ENCODE measurements at regions not wholly inside any gene's neighbourhood (a gene's known extent, or its start where the extent isn't known, plus 50 kb on each side); places are given as distances from the start of the nearest gene placed in this dataset.

DNA sequence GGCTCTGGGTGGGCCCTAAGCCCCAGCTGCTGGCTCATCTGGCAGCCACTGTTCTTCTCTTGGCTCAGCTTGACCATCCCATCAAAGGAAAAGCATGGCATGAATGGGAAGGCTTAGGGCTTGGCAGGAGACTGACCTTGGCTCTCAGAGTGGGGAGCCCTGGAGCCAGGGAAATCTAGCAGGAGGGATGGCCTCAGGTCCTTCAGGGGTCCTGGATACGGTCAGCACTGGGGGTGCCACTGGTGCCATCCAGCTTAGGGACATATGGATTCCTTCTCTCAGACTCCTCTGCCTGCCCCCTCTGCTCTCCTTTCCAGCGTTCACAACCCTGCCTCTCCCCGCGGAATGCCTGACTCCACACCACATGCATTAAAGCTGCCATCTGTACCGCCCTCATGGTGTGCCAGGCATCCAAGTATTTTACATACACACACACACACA is 165.5 kb upstream of the HAAO start:
- in situ Hi-C loops (cut with MboI), result no loop called here
- CTCF ChIA-PET, result interaction anchor here (0.6 to 1.5 kb wide), 4 partner anchors 10 to 527 kb away, joined by 3 to 7 read pairs (median 4); no protein-coding TSS in a partner anchor
- no TSS peak for BruUV-seq (replicated peaks)

DNA sequence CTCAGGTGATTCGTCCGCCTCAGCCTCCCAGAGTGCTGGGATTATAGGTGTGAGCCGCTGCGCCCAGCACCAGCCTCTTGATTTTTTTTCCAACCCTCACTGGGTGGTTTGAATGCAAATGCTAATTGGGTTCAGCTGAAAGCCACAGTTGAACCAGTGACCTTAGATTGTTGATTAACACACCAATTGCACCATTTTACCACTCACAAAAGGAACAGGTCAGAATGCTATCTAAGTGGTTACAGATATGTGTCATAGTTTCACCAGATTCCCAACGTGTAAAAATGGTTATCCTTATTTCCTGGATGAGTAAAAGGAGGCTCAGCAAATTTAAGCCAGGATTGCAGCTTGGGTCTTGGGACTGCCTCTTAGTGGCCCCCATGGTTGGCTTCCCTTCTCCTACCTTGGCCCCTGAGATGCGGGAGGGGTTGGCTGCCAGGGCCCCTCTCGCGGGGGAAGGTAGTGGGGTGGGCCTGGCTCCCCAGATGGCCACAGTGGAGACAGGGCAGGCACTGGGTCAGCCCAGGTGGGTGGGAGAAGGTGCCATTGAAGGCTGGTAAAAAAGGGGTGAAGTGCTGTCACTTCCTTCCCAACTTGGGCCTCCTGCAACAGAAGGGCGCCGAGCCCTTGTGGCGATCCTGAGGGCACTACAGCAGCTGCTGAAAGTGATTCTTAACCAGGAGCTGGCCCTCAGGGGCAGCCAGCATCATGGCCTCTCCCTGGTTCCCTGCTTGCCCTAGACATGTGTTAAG is 164.9 kb upstream of the HAAO start:
- Histone ChIP-seq H2AFZ (ENCODE audit: control insufficient read depth, low read depth, low read length) (no peak overlapping the region), H3K27ac (ENCODE audit: control insufficient read depth, insufficient read depth) (no peak overlapping the region), H3K9ac (ENCODE audit: control insufficient read depth, insufficient read depth, low read length) (no peak overlapping the region), H3K9me3 (replicated peaks; ENCODE audit: control insufficient read depth, insufficient read depth, low read length) (no peaks in the 10 kb centered on the region; the same call in 2 of the 3 replicates), H3K79me2 (ENCODE audit: control insufficient read depth, insufficient read depth, low read length) (no peaks in the 10 kb centered on the region), H3K4me2 (ENCODE audit: control insufficient read depth, insufficient read depth) (no peak overlapping the region), H3K36me3 (ENCODE audit: control insufficient read depth in 2 of 2, insufficient read depth in 2 of 2, low read length in 1 of 2) (no peaks in the 10 kb centered on the region), H3K27me3 (replicated peaks in 1 of 2; ENCODE audit: control insufficient read depth in 2 of 2, insufficient read depth in 2 of 2, low read length in 1 of 2) (no peaks in the 10 kb centered on the region; a peak in 1 of 4 replicates), H3K4me1 (ENCODE audit: control insufficient read depth, insufficient read depth, low read length) (peaks cover 3% of the 10 kb centered on the region), H4K20me1 (ENCODE audit: control insufficient read depth, insufficient read depth) (no peaks in the 10 kb centered on the region), H3K4me3 (no peak overlapping the region)
- 65% methylated on average over 11 of the region's 11 CpGs for WGBS (ENCODE audit: insufficient coverage, insufficient replicate concordance, low lambda C conversion rate, missing lambda C conversion rate)
- SMC1A ChIA-PET (ENCODE audit: uncharacterized antibody, unreplicated experiment), result interaction anchor here (0.7 to 1.5 kb wide), 3 partner anchors 492 to 620 kb away, joined by 3 to 4 read pairs (median 3); no protein-coding TSS in a partner anchor
- FAIRE-seq (peak; percentile 13), ATAC-seq (peak; percentile 63), DNase-seq (ENCODE audit: low read depth, low spot score) (no peak)
- POLR2A ChIA-PET, result interaction anchor here (0.5 kb wide), 1 partner anchor 598 kb away, joined by 3 read pairs; no protein-coding TSS in a partner anchor
- CTCF ChIA-PET, result interaction anchor here (0.6 to 1.6 kb wide), 4 partner anchors 10 to 527 kb away, joined by 3 to 7 read pairs (median 4); no protein-coding TSS in a partner anchor
- RAD21 ChIA-PET (ENCODE audit: unreplicated experiment), result interaction anchor here (0.6 kb wide), 1 partner anchor 16 kb away, joined by 3 read pairs; no protein-coding TSS in a partner anchor
- no TSS peak for BruUV-seq (replicated peaks)
- intact Hi-C loops (cut with micrococcal nuclease; ENCODE audit: unreplicated experiment), result no loop called here
- in situ Hi-C loops (cut with MboI), result no loop called here
- TF ChIP-seq IKZF2 (IDR thresholded peaks at IDR 0.05) (peak; percentile 93 to 96), RAD21 (IDR thresholded peaks at IDR 0.05; ENCODE audit: insufficient read depth, low read depth, low read length) (no peak), SIX5 (IDR thresholded peaks at IDR 0.05; ENCODE audit: low read depth, low read length, severe bottlenecking) (no peak), NFYA (IDR thresholded peaks at IDR 0.05; ENCODE audit: borderline replicate concordance, low read depth, low read length) (no peak), ZSCAN29 (IDR thresholded peaks at IDR 0.05) (no peak), RFX5 (IDR thresholded peaks at IDR 0.05; ENCODE audit: low read depth, low read length) (no peak), RAD51 (IDR thresholded peaks at IDR 0.05) (no peak), PAX8 (IDR thresholded peaks at IDR 0.05) (no peak), POLR2AphosphoS2 (IDR thresholded peaks at IDR 0.05; ENCODE audit: low read depth, low read length) (no peak), KDM1A (IDR thresholded peaks at IDR 0.05; ENCODE audit: borderline replicate concordance) (no peak)
- TF ChIP-seq, protein P1, sequence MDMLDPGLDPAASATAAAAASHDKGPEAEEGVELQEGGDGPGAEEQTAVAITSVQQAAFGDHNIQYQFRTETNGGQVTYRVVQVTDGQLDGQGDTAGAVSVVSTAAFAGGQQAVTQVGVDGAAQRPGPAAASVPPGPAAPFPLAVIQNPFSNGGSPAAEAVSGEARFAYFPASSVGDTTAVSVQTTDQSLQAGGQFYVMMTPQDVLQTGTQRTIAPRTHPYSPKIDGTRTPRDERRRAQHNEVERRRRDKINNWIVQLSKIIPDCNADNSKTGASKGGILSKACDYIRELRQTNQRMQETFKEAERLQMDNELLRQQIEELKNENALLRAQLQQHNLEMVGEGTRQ (IDR thresholded peaks at IDR 0.05; ENCODE audit: borderline replicate concordance, low read depth, low read length), result no peak

More for the DNA sequence above, 165.5 kb upstream of the HAAO start:
- 58% methylated on average over 5 of the region's 5 CpGs for WGBS (ENCODE audit: insufficient coverage, insufficient replicate concordance, low lambda C conversion rate, missing lambda C conversion rate)
- Histone ChIP-seq H3K9ac (ENCODE audit: control insufficient read depth, insufficient read depth, low read length) (no peak overlapping the region), H3K36me3 (ENCODE audit: control insufficient read depth in 2 of 2, insufficient read depth in 2 of 2, low read length in 1 of 2) (no peaks in the 10 kb centered on the region), H3K4me2 (ENCODE audit: control insufficient read depth, insufficient read depth) (no peak overlapping the region), H3K27ac (ENCODE audit: control insufficient read depth, insufficient read depth) (no peak overlapping the region), H3K4me1 (ENCODE audit: control insufficient read depth, insufficient read depth, low read length) (peaks cover 9% of the 10 kb centered on the region), H3K9me3 (replicated peaks; ENCODE audit: control insufficient read depth, insufficient read depth, low read length) (no peaks in the 10 kb centered on the region; the same call in 2 of the 3 replicates), H3K4me3 (no peak overlapping the region), H3K27me3 (replicated peaks in 1 of 2; ENCODE audit: control insufficient read depth in 2 of 2, insufficient read depth in 2 of 2, low read length in 1 of 2) (peaks cover 0 to 2% of the 10 kb centered on the region in 2 experiments; a peak in 3 of 4 replicates), H2AFZ (ENCODE audit: control insufficient read depth, low read depth, low read length) (no peak overlapping the region), H4K20me1 (ENCODE audit: control insufficient read depth, insufficient read depth) (no peaks in the 10 kb centered on the region), H3K79me2 (ENCODE audit: control insufficient read depth, insufficient read depth, low read length) (no peaks in the 10 kb centered on the region)
- ATAC-seq (no peak), DNase-seq (ENCODE audit: low read depth, low spot score) (no peak), FAIRE-seq (no peak)
- ChIA-PET RAD21 (ENCODE audit: unreplicated experiment) (interaction anchor here (0.6 kb wide), 1 partner anchor 16 kb away, joined by 3 read pairs; no protein-coding TSS in a partner anchor), SMC1A (ENCODE audit: uncharacterized antibody, unreplicated experiment) (interaction anchor here (1.5 kb wide), 1 partner anchor 526 kb away, joined by 4 read pairs; no protein-coding TSS in a partner anchor), POLR2A (no interaction called here)
- intact Hi-C loops (cut with micrococcal nuclease; ENCODE audit: unreplicated experiment), result no loop called here
- TF ChIP-seq RAD21 (IDR thresholded peaks at IDR 0.05; ENCODE audit: insufficient read depth, low read depth, low read length) (no peak), PAX8 (IDR thresholded peaks at IDR 0.05) (no peak), JUND (IDR thresholded peaks at IDR 0.05; ENCODE audit: low read depth, low read length) (no peak), MXI1 (IDR thresholded peaks at IDR 0.05; ENCODE audit: low read depth, low read length) (no peak), TARDBP (IDR thresholded peaks at IDR 0.05; ENCODE audit: borderline replicate concordance) (no peak), EGR1 (IDR thresholded peaks at IDR 0.05; ENCODE audit: borderline replicate concordance in 1 of 2, low read depth in 2 of 2, low read length in 2 of 2) (no peak), MYC (IDR thresholded peaks at IDR 0.05; ENCODE audit: insufficient read depth, insufficient read length, insufficient replicate concordance, low read length, severe bottlenecking) (no peak), BMI1 (IDR thresholded peaks at IDR 0.05; ENCODE audit: borderline replicate concordance) (no peak), ASH2L (IDR thresholded peaks at IDR 0.05; ENCODE audit: borderline replicate concordance, low read depth) (no peak), POLR2AphosphoS2 (IDR thresholded peaks at IDR 0.05; ENCODE audit: low read depth, low read length) (no peak), SMAD5 (IDR thresholded peaks at IDR 0.05; ENCODE audit: low read depth) (no peak), ZNF274 (IDR thresholded peaks at IDR 0.05; ENCODE audit: insufficient read depth, insufficient read length) (no peak)
